ENCODE measurements at regions not wholly inside any gene's neighbourhood (a gene's known extent, or its start where the extent isn't known, plus 50 kb on each side); places are given as distances from the start of the nearest gene placed in this dataset.
"Not testable (repeated sequence)": the region's sequence is repeated elsewhere in the genome, so short reads cannot be mapped to it uniquely, and the experiment has no call there.

DNA sequence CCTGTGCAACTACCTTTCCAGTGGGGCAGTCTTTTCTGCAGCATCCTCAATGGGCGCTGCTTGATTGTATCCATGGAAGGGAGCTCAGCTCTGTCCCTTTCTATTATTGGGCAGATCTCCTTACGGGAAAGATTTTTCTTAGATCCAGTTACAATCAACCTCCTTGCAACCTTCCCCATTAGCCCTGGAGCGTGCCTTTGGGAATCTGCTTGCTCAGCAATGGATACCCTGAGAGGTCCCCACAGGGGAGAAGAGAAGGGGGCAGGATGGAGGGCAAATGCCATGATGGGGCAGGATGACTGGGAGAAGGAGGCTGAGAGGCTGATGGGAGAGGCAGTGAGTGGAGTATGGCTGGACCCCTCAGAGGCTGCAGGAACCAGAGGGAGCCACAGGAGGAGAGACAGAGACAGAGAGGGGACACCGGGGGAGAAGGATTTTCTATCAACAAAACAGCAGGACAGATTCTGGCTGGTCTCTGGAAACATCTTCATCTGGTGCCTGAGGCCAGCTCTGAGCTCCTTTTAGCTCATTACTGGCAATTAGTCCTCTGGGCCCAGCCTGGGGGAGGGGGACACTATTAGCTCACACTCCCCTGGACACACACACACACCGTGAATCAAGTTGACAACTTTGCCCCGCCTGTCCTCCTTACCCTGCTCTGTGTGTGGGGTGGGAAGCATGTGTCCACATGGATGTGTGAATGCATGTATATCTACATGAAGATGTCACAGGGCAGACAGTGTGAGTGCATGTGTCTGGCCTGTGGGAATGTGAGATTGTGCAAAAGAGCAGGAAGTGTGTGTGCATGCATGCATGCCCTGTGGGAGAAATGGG lies 80.8 kb upstream of the PAX2 start:
- Histone ChIP-seq H3K4me2 (ENCODE audit: low read length, poor library complexity, severe bottlenecking) (no peak overlapping the region), H2BK12ac (ENCODE audit: low read length in 2 of 2) (no peak overlapping the region), H3K14ac (ENCODE audit: low read length in 2 of 2) (no peak overlapping the region), H3K4me3 (ENCODE audit: insufficient read depth in 1 of 2, low read depth in 1 of 2, low read length in 2 of 2) (no peak overlapping the region), H3K27me3 (ENCODE audit: control insufficient read depth in 1 of 2, insufficient read depth in 1 of 2, low read length in 2 of 2) (peaks cover 87 to 91% of the 10 kb centered on the region in 2 experiments), H4K8ac (ENCODE audit: low read length) (no peak overlapping the region), H2AFZ (ENCODE audit: low read depth, low read length) (no peak overlapping the region), H2BK15ac (ENCODE audit: low read depth, poor library complexity, severe bottlenecking) (no peak overlapping the region), H2BK5ac (ENCODE audit: low read depth, low read length, poor library complexity, severe bottlenecking) (no peak overlapping the region), H2AK5ac (ENCODE audit: low read length, severe bottlenecking) (no peak overlapping the region), H3K23ac (ENCODE audit: low read length in 2 of 2) (no peak overlapping the region), H4K91ac (ENCODE audit: low read length) (no peak overlapping the region), H3K9ac (ENCODE audit: low read length) (no peak overlapping the region), H3K9me3 (ENCODE audit: control insufficient read depth, low read length) (no peaks in the 10 kb centered on the region), H3K79me1 (replicated peaks; ENCODE audit: low read length, poor library complexity, severe bottlenecking) (no peaks in the 10 kb centered on the region), H2BK120ac (ENCODE audit: low read depth, low read length) (no peak overlapping the region), H3K27ac (ENCODE audit: low read length, poor library complexity, severe bottlenecking) (no peak overlapping the region), H3K36me3 (ENCODE audit: control insufficient read depth in 1 of 2, insufficient read depth in 2 of 2, low read depth in 1 of 2, low read length in 2 of 2) (no peaks in the 10 kb centered on the region), H3K18ac (ENCODE audit: low read depth in 1 of 2, low read length in 2 of 2) (no peak overlapping the region), H3K4me1 (ENCODE audit: control insufficient read depth, insufficient read depth, low read depth, low read length) (no peaks in the 10 kb centered on the region), H3K4ac (ENCODE audit: low read depth in 1 of 2, low read length in 2 of 2) (no peak overlapping the region)
- no peak for DNase-seq
- 45% methylated on average over 6 of the region's 6 CpGs for WGBS

DNA sequence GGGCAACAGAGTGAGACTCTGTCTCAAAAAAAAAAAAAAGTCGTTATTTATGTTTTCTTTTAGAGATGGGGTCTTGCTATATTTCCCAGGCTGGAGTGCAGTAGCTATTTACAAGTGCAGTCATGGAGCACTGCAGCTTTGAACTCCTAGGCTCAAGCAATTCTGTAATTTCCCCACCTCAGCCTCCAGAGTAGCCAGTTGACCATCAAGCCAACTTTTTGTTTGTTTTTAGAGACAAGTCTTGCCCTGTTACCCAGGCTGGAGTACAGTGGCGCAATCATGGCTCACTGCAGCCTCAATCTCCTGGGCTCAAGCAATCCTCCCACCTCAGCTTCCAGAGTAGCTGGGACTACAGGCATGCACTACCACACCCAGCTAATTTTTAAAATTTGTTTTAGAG lies 78.7 kb upstream of the PAX2 start:
- H3K4me2 ChIP-seq (ENCODE audit: low read length, poor library complexity, severe bottlenecking); H3K14ac ChIP-seq (ENCODE audit: low read length in 2 of 2); H2BK120ac ChIP-seq (ENCODE audit: low read depth, low read length); H3K36me3 ChIP-seq (ENCODE audit: control insufficient read depth in 1 of 2, insufficient read depth in 2 of 2, low read depth in 1 of 2, low read length in 2 of 2); DNase-seq; H4K91ac ChIP-seq (ENCODE audit: low read length); H3K18ac ChIP-seq (ENCODE audit: low read depth in 1 of 2, low read length in 2 of 2); H3K4me3 ChIP-seq (ENCODE audit: insufficient read depth in 1 of 2, low read depth in 1 of 2, low read length in 2 of 2); H3K4me1 ChIP-seq (ENCODE audit: control insufficient read depth, insufficient read depth, low read depth, low read length); H2BK15ac ChIP-seq (ENCODE audit: low read depth, poor library complexity, severe bottlenecking); H2AFZ ChIP-seq (ENCODE audit: low read depth, low read length); H3K23ac ChIP-seq (ENCODE audit: low read length in 2 of 2); H3K9me3 ChIP-seq (ENCODE audit: control insufficient read depth, low read length); H2AK5ac ChIP-seq (ENCODE audit: low read length, severe bottlenecking); H4K8ac ChIP-seq (ENCODE audit: low read length); H3K9ac ChIP-seq (ENCODE audit: low read length); H3K79me1 ChIP-seq (replicated peaks; ENCODE audit: low read length, poor library complexity, severe bottlenecking); H2BK12ac ChIP-seq (ENCODE audit: low read length in 2 of 2); H3K4ac ChIP-seq (ENCODE audit: low read depth in 1 of 2, low read length in 2 of 2); H2BK5ac ChIP-seq (ENCODE audit: low read depth, low read length, poor library complexity, severe bottlenecking); H3K27ac ChIP-seq (ENCODE audit: low read length, poor library complexity, severe bottlenecking): not testable (repeated sequence)
- WGBS: 85% methylated on average over 2 of the region's 2 CpGs
- H3K27me3 ChIP-seq (ENCODE audit: control insufficient read depth in 1 of 2, insufficient read depth in 1 of 2, low read length in 2 of 2): peaks cover 85 to 93% of the 10 kb centered on the region in 2 experiments

DNA sequence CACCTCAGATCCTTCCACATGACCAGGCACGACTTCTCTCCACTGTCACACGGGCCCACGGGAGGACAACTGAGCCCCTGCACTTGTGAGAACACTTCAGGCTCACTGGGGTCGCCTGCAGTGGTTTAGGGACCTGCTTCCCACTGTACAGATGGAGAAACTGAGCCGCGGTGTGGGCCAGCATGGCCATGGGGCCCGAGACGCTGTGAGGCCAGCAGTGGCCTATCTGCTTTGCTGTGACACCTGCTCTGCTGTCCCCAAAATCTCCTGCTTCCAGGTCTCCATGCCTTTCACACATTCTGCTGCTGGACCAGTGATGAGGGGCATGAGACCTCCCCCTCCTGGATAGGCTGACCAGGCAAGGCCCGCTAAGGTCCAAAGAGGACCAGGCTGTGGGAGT lies 75.8 kb upstream of the PAX2 start:
- no peaks in the 10 kb centered on the region for H3K79me1 ChIP-seq (replicated peaks; ENCODE audit: low read length, poor library complexity, severe bottlenecking)
- H3K27ac ChIP-seq (ENCODE audit: low read length, poor library complexity, severe bottlenecking): no peak overlapping the region
- H3K9ac ChIP-seq (ENCODE audit: low read length): no peak overlapping the region
- H2AFZ ChIP-seq (ENCODE audit: low read depth, low read length): no peak overlapping the region
- no peaks in the 10 kb centered on the region for H3K9me3 ChIP-seq (ENCODE audit: control insufficient read depth, low read length)
- H4K8ac ChIP-seq (ENCODE audit: low read length): no peak overlapping the region
- no peak overlapping the region for H2BK15ac ChIP-seq (ENCODE audit: low read depth, poor library complexity, severe bottlenecking)
- H3K14ac ChIP-seq (ENCODE audit: low read length in 2 of 2): no peak overlapping the region
- no peaks in the 10 kb centered on the region for H3K36me3 ChIP-seq (ENCODE audit: control insufficient read depth in 1 of 2, insufficient read depth in 2 of 2, low read depth in 1 of 2, low read length in 2 of 2)
- no peak overlapping the region for H3K4me2 ChIP-seq (ENCODE audit: low read length, poor library complexity, severe bottlenecking)
- no peak overlapping the region for H4K91ac ChIP-seq (ENCODE audit: low read length)
- H3K27me3 ChIP-seq (ENCODE audit: control insufficient read depth in 1 of 2, insufficient read depth in 1 of 2, low read length in 2 of 2): peaks cover 84 to 92% of the 10 kb centered on the region in 2 experiments
- no peak overlapping the region for H2AK5ac ChIP-seq (ENCODE audit: low read length, severe bottlenecking)
- no peak overlapping the region for H2BK12ac ChIP-seq (ENCODE audit: low read length in 2 of 2)
- no peak overlapping the region for H2BK5ac ChIP-seq (ENCODE audit: low read depth, low read length, poor library complexity, severe bottlenecking)
- H3K4me1 ChIP-seq (ENCODE audit: control insufficient read depth, insufficient read depth, low read depth, low read length): no peaks in the 10 kb centered on the region
- H2BK120ac ChIP-seq (ENCODE audit: low read depth, low read length): no peak overlapping the region
- no peak overlapping the region for H3K4ac ChIP-seq (ENCODE audit: low read depth in 1 of 2, low read length in 2 of 2)
- no peak overlapping the region for H3K23ac ChIP-seq (ENCODE audit: low read length in 2 of 2)
- 65% methylated on average over 9 of the region's 9 CpGs for WGBS
- no peak overlapping the region for H3K18ac ChIP-seq (ENCODE audit: low read depth in 1 of 2, low read length in 2 of 2)
- H3K4me3 ChIP-seq (ENCODE audit: insufficient read depth in 1 of 2, low read depth in 1 of 2, low read length in 2 of 2): no peak overlapping the region
- no peak for DNase-seq

DNA sequence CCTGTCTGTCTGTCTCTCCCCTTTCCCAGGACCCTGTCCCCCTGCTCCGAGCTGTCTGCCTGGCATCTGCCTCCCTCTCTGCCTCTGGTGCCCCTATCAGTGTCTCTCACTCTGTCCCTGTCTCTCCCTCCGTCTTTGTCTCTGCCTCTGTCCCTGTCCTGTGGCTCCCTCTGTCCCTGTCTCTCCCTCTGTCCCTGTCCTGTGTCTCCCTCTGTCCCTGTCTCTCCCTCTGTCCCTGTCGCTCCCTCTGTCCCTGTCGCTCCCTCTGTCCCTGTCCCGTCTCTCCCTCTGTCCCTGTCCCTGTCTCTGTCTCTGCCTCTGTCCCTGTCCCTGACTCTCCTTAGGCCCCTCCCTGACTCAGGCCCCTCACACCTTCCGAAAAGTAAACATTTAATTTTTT lies 75.0 kb upstream of the PAX2 start:
- H4K91ac ChIP-seq (ENCODE audit: low read length): no peak overlapping the region
- no peak overlapping the region for H2BK12ac ChIP-seq (ENCODE audit: low read length in 2 of 2)
- no peak overlapping the region for H2BK120ac ChIP-seq (ENCODE audit: low read depth, low read length)
- no peak overlapping the region for H3K4me2 ChIP-seq (ENCODE audit: low read length, poor library complexity, severe bottlenecking)
- H3K9ac ChIP-seq (ENCODE audit: low read length): no peak overlapping the region
- H2BK5ac ChIP-seq (ENCODE audit: low read depth, low read length, poor library complexity, severe bottlenecking): no peak overlapping the region
- no peaks in the 10 kb centered on the region for H3K36me3 ChIP-seq (ENCODE audit: control insufficient read depth in 1 of 2, insufficient read depth in 2 of 2, low read depth in 1 of 2, low read length in 2 of 2)
- H3K27ac ChIP-seq (ENCODE audit: low read length, poor library complexity, severe bottlenecking): no peak overlapping the region
- no peak overlapping the region for H2AFZ ChIP-seq (ENCODE audit: low read depth, low read length)
- no peaks in the 10 kb centered on the region for H3K9me3 ChIP-seq (ENCODE audit: control insufficient read depth, low read length)
- H2BK15ac ChIP-seq (ENCODE audit: low read depth, poor library complexity, severe bottlenecking): no peak overlapping the region
- no peak overlapping the region for H4K8ac ChIP-seq (ENCODE audit: low read length)
- H2AK5ac ChIP-seq (ENCODE audit: low read length, severe bottlenecking): no peak overlapping the region
- peak overlapping the region in 1 of 2 experiments; percentile 98 for H3K23ac ChIP-seq (ENCODE audit: low read length in 2 of 2)
- peak overlapping the region in 1 of 2 experiments; percentile 39 for H3K14ac ChIP-seq (ENCODE audit: low read length in 2 of 2)
- no peak overlapping the region for H3K4ac ChIP-seq (ENCODE audit: low read depth in 1 of 2, low read length in 2 of 2)
- 35% methylated on average over 5 of the region's 6 CpGs for WGBS
- no peak overlapping the region for H3K4me3 ChIP-seq (ENCODE audit: insufficient read depth in 1 of 2, low read depth in 1 of 2, low read length in 2 of 2)
- H3K18ac ChIP-seq (ENCODE audit: low read depth in 1 of 2, low read length in 2 of 2): no peak overlapping the region
- H3K27me3 ChIP-seq (ENCODE audit: control insufficient read depth in 1 of 2, insufficient read depth in 1 of 2, low read length in 2 of 2): peaks cover 82 to 91% of the 10 kb centered on the region in 2 experiments
- no peak for DNase-seq
- no peaks in the 10 kb centered on the region for H3K79me1 ChIP-seq (replicated peaks; ENCODE audit: low read length, poor library complexity, severe bottlenecking)
- no peaks in the 10 kb centered on the region for H3K4me1 ChIP-seq (ENCODE audit: control insufficient read depth, insufficient read depth, low read depth, low read length)

All from mesenchymal stem cell (in vitro differentiated cells and primary cell).